IMR-90 (cell line): ENCODE measurements at regions not wholly inside any gene's neighbourhood (a gene's known extent, or its start where the extent isn't known, plus 50 kb on each side); places are given as distances from the start of the nearest gene placed in this dataset.

Experiments used
- ATAC-seq: fragments of 200-7000 bp; cut with Tn5 transposase; 2 replicates; pipeline ENCODE4 v1.9.1; 2020; ENCODE audit warnings: low read depth, mild to moderate bottlenecking, moderate library complexity
- BruUV-seq: library from RNA; stranded (reverse); fragments of 400-500 nt; replicated peaks from 2 replicates; lab custom pipeline; 2021; lab: Mats Ljungman, UMichigan
- CTCF ChIA-PET: fragments of 300-600 bp; formaldehyde crosslinking; extraction: SDS; loops from one replicate; lab custom pipeline; 2021; ENCODE audit warnings: antibody characterized with exemption; lab: Yijun Ruan, JAX
- POLR2A ChIA-PET: fragments of 300-600 bp; sonication (Branson Sonifier 250); formaldehyde crosslinking; loops from one replicate; lab custom pipeline; 2022; ENCODE audit warnings: antibody characterized with exemption; ENCODE audit not compliant: unreplicated experiment; lab: Charles Lee
- DNase-seq: peaks from one replicate; pipeline ENCODE4 v3.0.0; 2013
- H2AFZ ChIP-seq: replicated peaks from 2 replicates; pipeline ENCODE3; 2013; ENCODE audit warnings: low read length, mild to moderate bottlenecking; ENCODE audit not compliant: poor library complexity
- H2AK5ac ChIP-seq: 2 replicates; pipeline ENCODE4 v1.6.1; 2013; ENCODE audit warnings: low read depth, low read length, inconsistent platforms
- H2AK9ac ChIP-seq: replicated peaks from 2 replicates; pipeline ENCODE3; 2013; ENCODE audit warnings: mild to moderate bottlenecking, low read depth, low read length, moderate library complexity; ENCODE audit not compliant: poor library complexity
- H2BK120ac ChIP-seq: 2 replicates; pipeline ENCODE4 v1.6.1; 2013; ENCODE audit warnings: low read depth, low read length, inconsistent platforms
- H2BK15ac ChIP-seq: 3 replicates; pipeline ENCODE4 v1.6.1; 2013; ENCODE audit warnings: low read depth, low read length, inconsistent platforms
- H2BK20ac ChIP-seq: 2 replicates; pipeline ENCODE4 v1.6.1; 2013; ENCODE audit warnings: low read depth, mild to moderate bottlenecking, inconsistent platforms, low read length, moderate library complexity
- H2BK5ac ChIP-seq: 2 replicates; pipeline ENCODE4 v1.6.1; 2013; ENCODE audit warnings: mild to moderate bottlenecking, low read depth, low read length, inconsistent platforms; ENCODE audit not compliant: poor library complexity, severe bottlenecking
- H3K14ac ChIP-seq: replicated peaks from 2 replicates; pipeline ENCODE4 v1.6.1; 2013; ENCODE audit warnings: low read depth, low read length, inconsistent platforms
- H3K18ac ChIP-seq: 2 replicates; pipeline ENCODE4 v1.6.1; 2013; ENCODE audit warnings: low read depth, low read length, control low read depth
- H3K23ac ChIP-seq: 2 replicates; pipeline ENCODE4 v1.6.1; 2013; ENCODE audit warnings: low read depth, low read length, inconsistent platforms
- H3K27ac ChIP-seq: 2 replicates; pipeline ENCODE4 v1.5.1; 2013; ENCODE audit warnings: mild to moderate bottlenecking, control low read depth, low read length; ENCODE audit not compliant: insufficient read depth
- H3K27me3 ChIP-seq: 2 replicates; pipeline ENCODE4 v1.6.1; 2013; ENCODE audit warnings: low read length; ENCODE audit not compliant: control insufficient read depth, insufficient read depth
- H3K36me3 ChIP-seq: 2 replicates; pipeline ENCODE4 v1.6.1; 2013; ENCODE audit warnings: low read length, mixed read lengths; ENCODE audit not compliant: control insufficient read depth, insufficient read depth
- H3K4ac ChIP-seq: 2 replicates; pipeline ENCODE4 v1.6.1; 2013; ENCODE audit warnings: low read depth, low read length, inconsistent platforms
- H3K4me1 ChIP-seq: 2 replicates; pipeline ENCODE4 v1.6.1; 2013; ENCODE audit warnings: low read length, mixed read lengths; ENCODE audit not compliant: control insufficient read depth, insufficient read depth
- H3K4me2 ChIP-seq: 2 replicates; pipeline ENCODE4 v1.6.1; 2013; ENCODE audit warnings: low read depth, mild to moderate bottlenecking, control low read depth, low read length, moderate library complexity
- H3K4me3 ChIP-seq: 2 replicates; pipeline ENCODE4 v1.5.1; 2013; ENCODE audit warnings: low read depth, mild to moderate bottlenecking, control low read depth, low read length, moderate library complexity; ENCODE audit not compliant: insufficient read depth
- H3K56ac ChIP-seq: 2 replicates; pipeline ENCODE4 v1.6.1; 2013; ENCODE audit warnings: low read length, inconsistent platforms; ENCODE audit not compliant: insufficient read depth; ENCODE audit errors: extremely low read depth
- H3K79me1 ChIP-seq, 2 experiments: 2 replicates each; pipeline ENCODE4 v1.6.1; 2013; ENCODE audit warnings: low read length in 2 of 2, inconsistent platforms in 1 of 2, low read depth in 1 of 2
- H3K9ac ChIP-seq: 2 replicates; pipeline ENCODE4 v1.6.1; 2013; ENCODE audit warnings: low read depth, low read length, control low read depth
- H3K9me1 ChIP-seq: 2 replicates; pipeline ENCODE4 v1.6.1; 2013; ENCODE audit warnings: low read length, inconsistent platforms; ENCODE audit not compliant: insufficient read depth
- H3K9me3 ChIP-seq: 2 replicates; pipeline ENCODE4 v1.6.1; 2013; ENCODE audit warnings: low read length; ENCODE audit not compliant: control insufficient read depth, insufficient read depth
- H4K20me1 ChIP-seq: 2 replicates; pipeline ENCODE4 v1.6.1; 2013; ENCODE audit warnings: low read length, inconsistent platforms; ENCODE audit not compliant: insufficient read depth
- H4K5ac ChIP-seq: 2 replicates; pipeline ENCODE4 v1.6.1; 2013; ENCODE audit warnings: mild to moderate bottlenecking, low read depth, low read length, control low read depth
- H4K8ac ChIP-seq, 2 experiments: 2 replicates each; pipeline ENCODE4 v1.6.1; 2013; ENCODE audit warnings: low read depth in 2 of 2, low read length in 2 of 2, control low read depth in 1 of 2, inconsistent platforms in 1 of 2
- H4K91ac ChIP-seq: 2 replicates; pipeline ENCODE4 v1.6.1; 2013; ENCODE audit warnings: low read depth, low read length, inconsistent platforms; ENCODE audit not compliant: insufficient read depth
- BHLHE40 ChIP-seq: fragments of 150-350 bp; IDR thresholded peaks from 2 replicates; pipeline ENCODE4 v1.6.1; 2016; ENCODE audit warnings: mild to moderate bottlenecking, low read depth, low read length
- CEBPB ChIP-seq: IDR thresholded peaks from 2 replicates; pipeline ENCODE4 v1.6.1; 2012; ENCODE audit warnings: low read depth, low read length, improper control_type of control experiment
- CHD1 ChIP-seq: IDR thresholded peaks from 2 replicates; pipeline ENCODE4 v1.6.1; 2012; ENCODE audit warnings: low read depth, low read length, improper control_type of control experiment
- CTCF ChIP-seq: conservative IDR thresholded peaks from 2 replicates; pipeline ENCODE4 v1.5.1; 2012; ENCODE audit warnings: mild to moderate bottlenecking, low read depth, low read length, improper control_type of control experiment
- FOS ChIP-seq: fragments of 150-350 bp; IDR thresholded peaks from 2 replicates; pipeline ENCODE4 v1.6.1; 2016; ENCODE audit warnings: low read depth, low read length
- MAFK ChIP-seq: IDR thresholded peaks from 2 replicates; pipeline ENCODE4 v1.6.1; 2012; ENCODE audit warnings: low read depth, low read length, improper control_type of control experiment
- MAZ ChIP-seq: IDR thresholded peaks from 2 replicates; pipeline ENCODE4 v1.6.1; 2012; ENCODE audit warnings: low read depth, mild to moderate bottlenecking, low read length, improper control_type of control experiment, moderate library complexity, borderline replicate concordance
- MXI1 ChIP-seq: IDR thresholded peaks from 2 replicates; pipeline ENCODE4 v1.6.1; 2012; ENCODE audit warnings: low read depth, mild to moderate bottlenecking, low read length, moderate library complexity, borderline replicate concordance
- POLR2A ChIP-seq: IDR thresholded peaks from 2 replicates; pipeline ENCODE4 v1.6.1; 2012; ENCODE audit warnings: mild to moderate bottlenecking, low read depth, low read length
- RAD21 ChIP-seq: IDR thresholded peaks from 2 replicates; pipeline ENCODE4 v1.6.1; 2012; ENCODE audit warnings: low read length, improper control_type of control experiment
- RCOR1 ChIP-seq: IDR thresholded peaks from 2 replicates; pipeline ENCODE4 v1.6.1; 2012; ENCODE audit warnings: mild to moderate bottlenecking, low read length, improper control_type of control experiment; ENCODE audit not compliant: insufficient replicate concordance
- RFX5 ChIP-seq: IDR thresholded peaks from 2 replicates; pipeline ENCODE4 v1.8.0; 2012; ENCODE audit warnings: low read depth, mild to moderate bottlenecking, low read length, moderate library complexity
- SMC3 ChIP-seq: fragments of 150-350 bp; IDR thresholded peaks from 2 replicates; pipeline ENCODE4 v1.6.1; 2016; ENCODE audit warnings: low read depth, mild to moderate bottlenecking, antibody characterized with exemption, low read length, moderate library complexity
- WGBS, 2 experiments: methylation state at CpG; one replicate each; pipeline versions ENCODE4 v1.1.5 to v1.1.7; 2013; ENCODE audit warnings: missing lambda C conversion rate in 2 of 2; ENCODE audit not compliant: insufficient read length in 1 of 2; ENCODE audit errors: extremely low coverage in 2 of 2; 5-methylcytosine and 5-hydroxymethylcytosine counted together
- dilution Hi-C: fragments of 300-500 bp; cut with HindIII; formaldehyde crosslinking; loops from one replicate; pipeline ENCODE4 v1.14.3; 2018; ENCODE audit warnings: low sequenced_read_pairs; ENCODE audit not compliant: unreplicated experiment
- in situ Hi-C: fragments of 300-500 bp; cut with MboI; formaldehyde crosslinking; loops from 3 replicates; pipeline ENCODE4 v1.14.3; 2019; ENCODE audit warnings: low sequenced_read_pairs, inconsistent platforms, mixed read lengths
- intact Hi-C: fragments of 100-400 bp; cut with micrococcal nuclease; formaldehyde crosslinking; loops from 2 replicates; pipeline ENCODE4 v1.10.0; 2022
- TF ChIP-seq, protein P1 (sequence below): fragments of 150-350 bp; IDR thresholded peaks from 2 replicates; pipeline ENCODE4 v1.6.1; 2017; ENCODE audit warnings: mild to moderate bottlenecking, antibody characterized with exemption, low read length, low read depth
- TF ChIP-seq, protein P2 (sequence below): fragments of 150-350 bp; IDR thresholded peaks from 2 replicates; pipeline ENCODE4 v1.6.1; 2016; ENCODE audit warnings: low read depth, mild to moderate bottlenecking, low read length, moderate library complexity, borderline replicate concordance

- H3K9ac ChIP-seq: no peak overlapping the region
- no peak overlapping the region for H3K4ac ChIP-seq
- no peak overlapping the region for H2BK120ac ChIP-seq
- no peak overlapping the region for H3K23ac ChIP-seq
- H4K8ac ChIP-seq: no peak overlapping the region
- intact Hi-C loops: loop anchor here (5.0 kb wide), 1 partner anchor 339 kb away; no protein-coding TSS in a partner anchor
- no peaks in the 10 kb centered on the region for H4K20me1 ChIP-seq
- H2BK20ac ChIP-seq: no peak overlapping the region
- H2AK9ac ChIP-seq: no peak overlapping the region
- H3K9me1 ChIP-seq: no peaks in the 10 kb centered on the region
- dilution Hi-C loops: no loop called here
- ChIA-PET CTCF (no interaction called here), POLR2A (no interaction called here)
- no peak overlapping the region for H2AK5ac ChIP-seq
- peak overlapping the region; percentile 87; the same call in 1 of the 2 replicates for H3K18ac ChIP-seq
- H3K9me3 ChIP-seq: no peaks in the 10 kb centered on the region
- peak overlapping the region; percentile 11 for H2AFZ ChIP-seq
- H4K5ac ChIP-seq: peak overlapping the region; percentile 55; the same call in 1 of the 2 replicates
- no peak overlapping the region for H4K91ac ChIP-seq
- in situ Hi-C loops: no loop called here
- H3K27me3 ChIP-seq: no peaks in the 10 kb centered on the region; the same call in 1 of the 2 replicates
- no peak overlapping the region; the same call in 1 of the 2 replicates for H3K14ac ChIP-seq
- 60% methylated on average over 1 of the region's 3 CpGs; no CpG with 5 or more reads in 1 of the 2 experiments for WGBS, 2 experiments
- no peaks in the 10 kb centered on the region for H3K79me1 ChIP-seq
- peak overlapping the region; percentile 68; the same call in 1 of the 2 replicates for H3K27ac ChIP-seq
- H3K4me3 ChIP-seq: no peak overlapping the region
- H3K4me1 ChIP-seq: peaks cover 5% of the 10 kb centered on the region
- peak; percentile 37; the same call in 1 of the 2 replicates for ATAC-seq
- H3K56ac ChIP-seq: no peak overlapping the region
- no peak overlapping the region for H2BK5ac ChIP-seq
- no peaks in the 10 kb centered on the region for H3K36me3 ChIP-seq
- no TSS peak for BruUV-seq
- peak overlapping the region; percentile 67 for H3K4me2 ChIP-seq
- no peak for DNase-seq
- no peak overlapping the region for H2BK15ac ChIP-seq
- TF ChIP-seq RAD21 (no peak), MXI1 (no peak), MAZ (no peak), FOS (no peak), CHD1 (no peak), BHLHE40 (no peak), CTCF (no peak), MAFK (no peak), RCOR1 (no peak), SMC3 (no peak), CEBPB (no peak), POLR2A (no peak), RFX5 (no peak)
- TF ChIP-seq, protein P1, sequence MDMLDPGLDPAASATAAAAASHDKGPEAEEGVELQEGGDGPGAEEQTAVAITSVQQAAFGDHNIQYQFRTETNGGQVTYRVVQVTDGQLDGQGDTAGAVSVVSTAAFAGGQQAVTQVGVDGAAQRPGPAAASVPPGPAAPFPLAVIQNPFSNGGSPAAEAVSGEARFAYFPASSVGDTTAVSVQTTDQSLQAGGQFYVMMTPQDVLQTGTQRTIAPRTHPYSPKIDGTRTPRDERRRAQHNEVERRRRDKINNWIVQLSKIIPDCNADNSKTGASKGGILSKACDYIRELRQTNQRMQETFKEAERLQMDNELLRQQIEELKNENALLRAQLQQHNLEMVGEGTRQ: no peak
- TF ChIP-seq, protein P2, sequence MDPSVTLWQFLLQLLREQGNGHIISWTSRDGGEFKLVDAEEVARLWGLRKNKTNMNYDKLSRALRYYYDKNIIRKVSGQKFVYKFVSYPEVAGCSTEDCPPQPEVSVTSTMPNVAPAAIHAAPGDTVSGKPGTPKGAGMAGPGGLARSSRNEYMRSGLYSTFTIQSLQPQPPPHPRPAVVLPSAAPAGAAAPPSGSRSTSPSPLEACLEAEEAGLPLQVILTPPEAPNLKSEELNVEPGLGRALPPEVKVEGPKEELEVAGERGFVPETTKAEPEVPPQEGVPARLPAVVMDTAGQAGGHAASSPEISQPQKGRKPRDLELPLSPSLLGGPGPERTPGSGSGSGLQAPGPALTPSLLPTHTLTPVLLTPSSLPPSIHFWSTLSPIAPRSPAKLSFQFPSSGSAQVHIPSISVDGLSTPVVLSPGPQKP: no peak
These were observed 342.5 kb upstream of the NR2F2 start for GRCh38 chr15:95987886-95988573.
